Lower leg skin (tissue), 4 donors: ENCODE measurements at regions not wholly inside any gene's neighbourhood (a gene's known extent, or its start where the extent isn't known, plus 50 kb on each side); places are given as distances from the start of the nearest gene placed in this dataset.

ENCODE experiments used
- DNase-seq, 2 donors: peaks; one replicate each; pipeline ENCODE4 v3.0.0-alpha.2; 2019; ENCODE audit warnings: low spot score in 2 of 2
- H3K4me3 ChIP-seq: fragments of 200-600 bp; sonication (generic); 2 replicates; pipeline ENCODE4 v1.5.1; 2017; ENCODE audit warnings: mild to moderate bottlenecking, low read depth; ENCODE audit not compliant: poor library complexity, severe bottlenecking
- CTCF ChIP-seq, 3 donors: fragments of 450-650 bp; IDR thresholded peaks; one replicate each; pipeline ENCODE4 v1.5.1; 2016; ENCODE audit warnings: antibody characterized with exemption in 3 of 3, mild to moderate bottlenecking in 3 of 3, moderate library complexity in 2 of 3
- POLR2A ChIP-seq, 2 donors: fragments of 450-650 bp; IDR thresholded peaks; one replicate each; pipeline ENCODE4 v1.6.1; 2016 to 2017; ENCODE audit warnings: antibody characterized with exemption in 2 of 2, mild to moderate bottlenecking in 1 of 2, moderate library complexity in 1 of 2
- WGBS, 2 donors: methylation state at CpG; one replicate each; pipeline ENCODE4 v1.1.5; 2018; 5-methylcytosine and 5-hydroxymethylcytosine counted together
- intact Hi-C: fragments of 100-400 bp; cut with DNase I; formaldehyde crosslinking; loops from one replicate; pipeline ENCODE4 v1.15.0; 2023; ENCODE audit warnings: low total_unique reads

GRCh38 chr4:137934046-137934445, 308.1 kb downstream of the SLC7A11 start:
- intact Hi-C loops, result no loop called here
- 61 to 70% methylated on average over 2 of the region's 2 CpGs for WGBS, 2 donors
- TF ChIP-seq CTCF (IDR thresholded peaks at IDR 0.05) (no peak), POLR2A (IDR thresholded peaks at IDR 0.05) (no peak)
- no peak overlapping the region for H3K4me3 ChIP-seq
- no peak for DNase-seq

- DNase-seq, result no peak
- H3K4me3 ChIP-seq, result no peak overlapping the region
- intact Hi-C loops, result no loop called here
- TF ChIP-seq POLR2A (IDR thresholded peaks at IDR 0.05), result no peak
- no peak for TF ChIP-seq CTCF (IDR thresholded peaks at IDR 0.05)
- 50 to 61% methylated on average over 1 of the region's 1 CpG for WGBS, 2 donors
Observed at GRCh38 chr4:137927972-137928371, 314.2 kb downstream of the SLC7A11 start.

GRCh38 chr4:137923494-137923893, 318.7 kb downstream of the SLC7A11 start:
- no peak overlapping the region for H3K4me3 ChIP-seq
- TF ChIP-seq POLR2A (IDR thresholded peaks at IDR 0.05) (no peak), CTCF (IDR thresholded peaks at IDR 0.05) (no peak)
- intact Hi-C loops, result no loop called here
- 79 to 88% methylated on average over 3 of the region's 3 CpGs for WGBS, 2 donors
- DNase-seq, result no peak

GRCh38 chr4:137922721-137923120, 319.4 kb downstream of the SLC7A11 start:
- no peak overlapping the region for H3K4me3 ChIP-seq
- TF ChIP-seq CTCF (IDR thresholded peaks at IDR 0.05) (no peak), POLR2A (IDR thresholded peaks at IDR 0.05) (no peak)
- intact Hi-C loops, result no loop called here
- DNase-seq, result no peak
- 93 to 94% methylated on average over 3 of the region's 3 CpGs for WGBS, 2 donors

GRCh38 chr4:137909529-137910309, 332.4 kb downstream of the SLC7A11 start:
- WGBS, 2 donors, result 59% methylated on average over 8 of the region's 8 CpGs
- TF ChIP-seq POLR2A (IDR thresholded peaks at IDR 0.05) (no peak), CTCF (IDR thresholded peaks at IDR 0.05) (no peak)
- no peak overlapping the region for H3K4me3 ChIP-seq
- DNase-seq, result no peak
- intact Hi-C loops, result no loop called here

- WGBS, 2 donors, result 69 to 86% methylated on average over 4 of the region's 4 CpGs
- H3K4me3 ChIP-seq, result no peak overlapping the region
- DNase-seq, result no peak
- intact Hi-C loops, result no loop called here
- no peak for TF ChIP-seq POLR2A (IDR thresholded peaks at IDR 0.05)
Observed at GRCh38 chr4:137905930-137906329, 336.2 kb downstream of the SLC7A11 start.
